ENCODE measurements at regions not wholly inside any gene's neighbourhood (a gene's known extent, or its start where the extent isn't known, plus 50 kb on each side); places are given as distances from the start of the nearest gene placed in this dataset.

DNA sequence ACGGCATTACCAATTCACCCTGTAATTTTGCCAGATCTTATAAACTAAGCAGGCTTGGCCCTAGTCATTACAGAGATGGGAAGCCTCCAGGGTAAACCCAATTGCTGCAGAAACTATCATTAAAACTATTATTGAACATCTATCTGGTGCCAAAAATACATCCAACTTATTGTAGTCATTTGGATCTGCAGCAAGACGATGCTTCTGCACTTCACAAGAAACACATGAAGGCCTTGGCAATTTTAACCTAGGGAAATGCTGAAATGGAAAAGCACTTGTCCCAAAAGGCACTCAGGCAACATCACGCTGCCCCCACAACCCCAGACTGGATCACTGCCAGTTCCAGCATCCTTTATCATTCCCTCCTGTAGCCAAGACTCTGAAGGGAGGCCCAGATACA lies 85.3 kb upstream of the ACVR2A start:
- no CpG with 5 or more reads among the region's 3 CpGs for WGBS (ENCODE audit: extremely low coverage, insufficient read length, low lambda C conversion rate)
- Histone ChIP-seq H4K91ac (ENCODE audit: insufficient read length, low read depth, low read length) (no peak overlapping the region), H3K18ac (ENCODE audit: insufficient read length, low read depth, low read length) (no peak overlapping the region), H3K27ac (ENCODE audit: insufficient read length, low read depth, low read length) (no peak overlapping the region), H2AK5ac (ENCODE audit: insufficient read length, low read length) (no peak overlapping the region), H2BK20ac (ENCODE audit: low read depth, low read length, poor library complexity, severe bottlenecking) (no peak overlapping the region), H3K23ac (ENCODE audit: insufficient read length, low read depth, low read length) (no peak overlapping the region), H3K4me2 (ENCODE audit: insufficient read depth, insufficient read length, low read length) (no peak overlapping the region), H3K4ac (ENCODE audit: low read depth, low read length) (no peak overlapping the region), H3K14ac (ENCODE audit: insufficient read depth, low read length) (no peak overlapping the region), H4K8ac (replicated peaks; ENCODE audit: insufficient read length, low read depth, low read length) (no peak overlapping the region), H3K27me3 (ENCODE audit: insufficient read depth, low read length) (no peaks in the 10 kb centered on the region; the same call in 1 of the 2 replicates), H3K9me3 (ENCODE audit: control insufficient read depth, low read depth, low read length) (no peaks in the 10 kb centered on the region), H3K9ac (ENCODE audit: extremely low read depth, insufficient read length, low read length) (no peak overlapping the region), H3K79me1 (ENCODE audit: insufficient read depth, low read depth, low read length, poor library complexity, severe bottlenecking) (no peaks in the 10 kb centered on the region), H3K79me2 (ENCODE audit: insufficient read depth, low read length) (no peaks in the 10 kb centered on the region), H2BK12ac (ENCODE audit: insufficient read length, low read depth, low read length) (no peak overlapping the region), H2AFZ (ENCODE audit: low read length) (no peak overlapping the region), H3K4me1 (ENCODE audit: insufficient read depth, low read length) (no peaks in the 10 kb centered on the region), H2BK15ac (ENCODE audit: low read depth, low read length) (no peak overlapping the region), H3K56ac (ENCODE audit: insufficient read length, low read depth, low read length) (no peak overlapping the region), H4K5ac (ENCODE audit: insufficient read length, low read depth, low read length) (no peak overlapping the region), H2BK120ac (ENCODE audit: low read depth, low read length, poor library complexity, severe bottlenecking) (no peak overlapping the region), H3K23me2 (ENCODE audit: insufficient read length, low read depth, low read length, poor library complexity, severe bottlenecking) (no peaks in the 10 kb centered on the region), H4K20me1 (ENCODE audit: control insufficient read depth, insufficient read depth, insufficient read length) (no peaks in the 10 kb centered on the region), H3T11ph (ENCODE audit: low read length) (no peak overlapping the region), H2BK5ac (ENCODE audit: insufficient read length, low read length) (no peak overlapping the region)
- Mint-ChIP-seq H3K4me3 (no peak overlapping the region), H3K27me3 (ENCODE audit: low read depth) (no peaks in the 10 kb centered on the region), H3K9me3 (peaks cover 9 to 13% of the 10 kb centered on the region in 2 experiments; a peak in 4 of 5 replicates), H3K4me1 (peaks cover 14 to 16% of the 10 kb centered on the region in 2 experiments), H3K36me3 (ENCODE audit: insufficient read depth in 1 of 3, low read depth in 3 of 3) (peaks cover 4 to 16% (median 7%) of the 10 kb centered on the region in 3 experiments; a peak in 5 of 7 replicates), H3K27ac (no peak overlapping the region)
- no peak for DNase-seq
- TF ChIP-seq, protein P1, sequence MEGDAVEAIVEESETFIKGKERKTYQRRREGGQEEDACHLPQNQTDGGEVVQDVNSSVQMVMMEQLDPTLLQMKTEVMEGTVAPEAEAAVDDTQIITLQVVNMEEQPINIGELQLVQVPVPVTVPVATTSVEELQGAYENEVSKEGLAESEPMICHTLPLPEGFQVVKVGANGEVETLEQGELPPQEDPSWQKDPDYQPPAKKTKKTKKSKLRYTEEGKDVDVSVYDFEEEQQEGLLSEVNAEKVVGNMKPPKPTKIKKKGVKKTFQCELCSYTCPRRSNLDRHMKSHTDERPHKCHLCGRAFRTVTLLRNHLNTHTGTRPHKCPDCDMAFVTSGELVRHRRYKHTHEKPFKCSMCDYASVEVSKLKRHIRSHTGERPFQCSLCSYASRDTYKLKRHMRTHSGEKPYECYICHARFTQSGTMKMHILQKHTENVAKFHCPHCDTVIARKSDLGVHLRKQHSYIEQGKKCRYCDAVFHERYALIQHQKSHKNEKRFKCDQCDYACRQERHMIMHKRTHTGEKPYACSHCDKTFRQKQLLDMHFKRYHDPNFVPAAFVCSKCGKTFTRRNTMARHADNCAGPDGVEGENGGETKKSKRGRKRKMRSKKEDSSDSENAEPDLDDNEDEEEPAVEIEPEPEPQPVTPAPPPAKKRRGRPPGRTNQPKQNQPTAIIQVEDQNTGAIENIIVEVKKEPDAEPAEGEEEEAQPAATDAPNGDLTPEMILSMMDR (conservative IDR thresholded peaks at IDR 0.05) = no peak
